Loucy (cell line): ENCODE measurements at regions not wholly inside any gene's neighbourhood (a gene's known extent, or its start where the extent isn't known, plus 50 kb on each side); places are given as distances from the start of the nearest gene placed in this dataset.

ENCODE experiments used
- H2AFZ ChIP-seq: fragments of 200-600 bp; sonication (generic); 2 replicates; pipeline ENCODE4 v1.6.0; 2016; ENCODE audit warnings: antibody characterized with exemption, mild to moderate bottlenecking, low read length, moderate library complexity
- H3F3A ChIP-seq: fragments of 200-600 bp; 2 replicates; pipeline ENCODE4 v1.6.0; 2016; ENCODE audit warnings: antibody characterized with exemption, low read depth, mild to moderate bottlenecking
- H3K27me3 ChIP-seq: fragments of 200-600 bp; sonication (generic); 2 replicates; pipeline ENCODE4 v1.6.1; 2014; ENCODE audit warnings: low read length, mild to moderate bottlenecking; ENCODE audit not compliant: insufficient read depth, poor library complexity, severe bottlenecking
- H3K36me3 ChIP-seq: fragments of 200-600 bp; sonication (generic); 2 replicates; pipeline ENCODE4 v1.6.1; 2016; ENCODE audit warnings: low read length; ENCODE audit not compliant: insufficient read depth
- H3K4me1 ChIP-seq: fragments of 200-600 bp; sonication (generic); 2 replicates; pipeline ENCODE4 v1.5.1; 2014; ENCODE audit warnings: low read length, mild to moderate bottlenecking; ENCODE audit not compliant: insufficient read depth, poor library complexity, severe bottlenecking
- H3K4me2 ChIP-seq: fragments of 200-600 bp; sonication (generic); 2 replicates; pipeline ENCODE4 v1.6.0; 2014; ENCODE audit warnings: antibody characterized with exemption, low read length, low read depth, mild to moderate bottlenecking; ENCODE audit not compliant: poor library complexity, severe bottlenecking
- H3K4me3 ChIP-seq: fragments of 200-600 bp; sonication (generic); 2 replicates; pipeline ENCODE4 v1.5.1; 2014; ENCODE audit warnings: low read length, mild to moderate bottlenecking, mixed read lengths; ENCODE audit not compliant: poor library complexity, severe bottlenecking
- H3K79me2 ChIP-seq: fragments of 200-600 bp; sonication (generic); 2 replicates; pipeline ENCODE4 v1.6.1; 2014; ENCODE audit warnings: low read length; ENCODE audit not compliant: insufficient read depth
- H3K9ac ChIP-seq: fragments of 200-600 bp; sonication (generic); 2 replicates; pipeline ENCODE4 v1.6.0; 2014; ENCODE audit warnings: mild to moderate bottlenecking, low read depth, low read length, moderate library complexity; ENCODE audit not compliant: poor library complexity, severe bottlenecking
- H3K9me2 ChIP-seq: fragments of 200-600 bp; sonication (generic); replicated peaks from 2 replicates; pipeline ENCODE4 v1.6.1; 2016; ENCODE audit warnings: low read depth, low read length, mixed read lengths
- H3K9me3 ChIP-seq: fragments of 200-600 bp; sonication (generic); 2 replicates; pipeline ENCODE4 v1.6.1; 2014; ENCODE audit warnings: mild to moderate bottlenecking, antibody characterized with exemption, low read length, low read depth; ENCODE audit not compliant: insufficient read depth
- H4K20me1 ChIP-seq: fragments of 200-600 bp; sonication (generic); 2 replicates; pipeline ENCODE4 v1.6.0; 2014; ENCODE audit warnings: antibody characterized with exemption, low read length, mild to moderate bottlenecking; ENCODE audit not compliant: insufficient read depth, poor library complexity, severe bottlenecking
- CTCF ChIP-seq: fragments of 200-600 bp; sonication (generic); conservative IDR thresholded peaks from 2 replicates; pipeline ENCODE4 v1.5.1; 2014; ENCODE audit warnings: mild to moderate bottlenecking, antibody characterized with exemption, low read length
- EZH2phosphoT487 ChIP-seq: fragments of 200-600 bp; IDR thresholded peaks from 2 replicates; pipeline ENCODE4 v1.6.1; 2018; ENCODE audit warnings: antibody characterized with exemption, mild to moderate bottlenecking, moderate library complexity, borderline replicate concordance

DNA sequence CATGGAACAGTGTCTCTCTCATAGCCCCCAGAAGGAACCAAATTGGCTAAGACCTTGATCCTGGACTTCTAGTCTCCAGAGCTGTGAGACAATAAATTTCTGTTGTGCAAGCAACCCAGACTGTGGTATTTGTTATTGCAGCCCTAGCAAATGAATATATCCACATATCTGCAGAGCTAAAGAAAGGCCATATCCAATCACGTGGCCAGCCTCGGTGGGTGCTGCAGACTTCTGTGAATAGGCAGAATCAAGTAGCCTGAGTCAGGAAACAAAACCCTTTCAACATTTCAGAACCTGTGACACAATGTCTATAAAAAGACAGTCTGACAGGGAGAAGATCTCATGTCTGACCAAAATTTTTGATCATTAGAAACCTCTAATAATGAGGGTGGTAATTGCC lies 71.0 kb upstream of the CPM start:
- Histone ChIP-seq H3K27me3 (no peaks in the 10 kb centered on the region), H3K36me3 (no peaks in the 10 kb centered on the region), H4K20me1 (no peaks in the 10 kb centered on the region), H3K9me3 (no peaks in the 10 kb centered on the region), H3K79me2 (no peaks in the 10 kb centered on the region), H3K9ac (no peak overlapping the region), H3K9me2 (no peaks in the 10 kb centered on the region), H3K4me2 (no peak overlapping the region), H3K4me3 (no peak overlapping the region), H2AFZ (no peak overlapping the region), H3F3A (no peaks in the 10 kb centered on the region), H3K4me1 (no peaks in the 10 kb centered on the region)
- TF ChIP-seq EZH2phosphoT487 (no peak), CTCF (no peak)

GRCh38 chr12:69007101-69007854 lies 74.3 kb upstream of the CPM start:
- TF ChIP-seq CTCF (no peak), EZH2phosphoT487 (no peak)
- Histone ChIP-seq H3K27me3 (no peaks in the 10 kb centered on the region), H3K9ac (no peak overlapping the region), H3K9me3 (no peaks in the 10 kb centered on the region), H3K9me2 (no peaks in the 10 kb centered on the region), H3K4me2 (no peak overlapping the region), H3F3A (no peaks in the 10 kb centered on the region), H4K20me1 (no peaks in the 10 kb centered on the region), H3K4me1 (no peaks in the 10 kb centered on the region), H3K36me3 (no peaks in the 10 kb centered on the region), H3K79me2 (no peaks in the 10 kb centered on the region), H2AFZ (no peak overlapping the region), H3K4me3 (no peak overlapping the region)

GRCh38 chr12:69007855-69008351 lies 74.9 kb upstream of the CPM start:
- TF ChIP-seq CTCF, result no peak
- Histone ChIP-seq H3K4me1 (no peaks in the 10 kb centered on the region), H3K79me2 (no peaks in the 10 kb centered on the region), H3K4me2 (no peak overlapping the region), H3K9me3 (no peaks in the 10 kb centered on the region), H3F3A (no peaks in the 10 kb centered on the region), H3K9ac (no peak overlapping the region), H2AFZ (no peak overlapping the region), H4K20me1 (no peaks in the 10 kb centered on the region), H3K4me3 (no peak overlapping the region), H3K27me3 (no peaks in the 10 kb centered on the region), H3K9me2 (no peaks in the 10 kb centered on the region), H3K36me3 (no peaks in the 10 kb centered on the region)
